ENCODE measurements at regions not wholly inside any gene's neighbourhood (a gene's known extent, or its start where the extent isn't known, plus 50 kb on each side); places are given as distances from the start of the nearest gene placed in this dataset.
"Not testable (repeated sequence)": the region's sequence is repeated elsewhere in the genome, so short reads cannot be mapped to it uniquely, and the experiment has no call there.

GRCh38 chr3:112736805-112737566, 96.0 kb upstream of the CCDC80 start:
- no peak for DNase-seq (ENCODE audit: low spot score)

GRCh38 chr3:112736386-112736785, 95.4 kb upstream of the CCDC80 start:
- DNase-seq (ENCODE audit: low spot score), result no peak

- DNase-seq (ENCODE audit: low spot score), result no peak
Measured at GRCh38 chr3:112735926-112736325, 95.0 kb upstream of the CCDC80 start.

GRCh38 chr3:112734736-112735350, 93.9 kb upstream of the CCDC80 start:
- DNase-seq (ENCODE audit: low spot score), result peak; percentile 49

- no peak for DNase-seq (ENCODE audit: low spot score)
Measured at GRCh38 chr3:112734171-112734570, 93.2 kb upstream of the CCDC80 start.

GRCh38 chr3:112730210-112730609, 89.3 kb upstream of the CCDC80 start:
- no peak for DNase-seq (ENCODE audit: low spot score)

GRCh38 chr3:112721231-112721630, 80.3 kb upstream of the CCDC80 start:
- no peak for DNase-seq (ENCODE audit: low spot score)

- no peak for DNase-seq (ENCODE audit: low spot score)
Measured at GRCh38 chr3:112718967-112719366, 78.0 kb upstream of the CCDC80 start.

GRCh38 chr3:112718516-112718915, 77.6 kb upstream of the CCDC80 start:
- DNase-seq (ENCODE audit: low spot score), result no peak

- DNase-seq (ENCODE audit: low spot score), result no peak
Measured at GRCh38 chr3:112709911-112710310, 69.0 kb upstream of the CCDC80 start.

- DNase-seq (ENCODE audit: low spot score), result peak; percentile 21
Measured at GRCh38 chr3:112699436-112699978, 58.6 kb upstream of the CCDC80 start.

- DNase-seq (ENCODE audit: low spot score), result not testable (repeated sequence)
Measured at GRCh38 chr3:112698442-112698841, 57.5 kb upstream of the CCDC80 start.

- DNase-seq (ENCODE audit: low spot score), result not testable (repeated sequence)
Measured at GRCh38 chr3:112696244-112696643, 55.3 kb upstream of the CCDC80 start.

GRCh38 chr3:112695377-112696108, 54.6 kb upstream of the CCDC80 start:
- not testable (repeated sequence) for DNase-seq (ENCODE audit: low spot score)

- not testable (repeated sequence) for DNase-seq (ENCODE audit: low spot score)
Measured at GRCh38 chr3:112694906-112695305, 54.0 kb upstream of the CCDC80 start.

GRCh38 chr3:112693186-112693585, 52.2 kb upstream of the CCDC80 start:
- DNase-seq (ENCODE audit: low spot score), result no peak

Measured in AG08396 (cell line).